ENCODE measurements at regions not wholly inside any gene's neighbourhood (a gene's known extent, or its start where the extent isn't known, plus 50 kb on each side); places are given as distances from the start of the nearest gene placed in this dataset.
"Not testable (repeated sequence)": the region's sequence is repeated elsewhere in the genome, so short reads cannot be mapped to it uniquely, and the experiment has no call there.

GRCh38 chr1:199044191-199044590 is 405.4 kb downstream of the PTPRC start:
- DNase-seq (ENCODE audit: low read depth), result no peak

DNA sequence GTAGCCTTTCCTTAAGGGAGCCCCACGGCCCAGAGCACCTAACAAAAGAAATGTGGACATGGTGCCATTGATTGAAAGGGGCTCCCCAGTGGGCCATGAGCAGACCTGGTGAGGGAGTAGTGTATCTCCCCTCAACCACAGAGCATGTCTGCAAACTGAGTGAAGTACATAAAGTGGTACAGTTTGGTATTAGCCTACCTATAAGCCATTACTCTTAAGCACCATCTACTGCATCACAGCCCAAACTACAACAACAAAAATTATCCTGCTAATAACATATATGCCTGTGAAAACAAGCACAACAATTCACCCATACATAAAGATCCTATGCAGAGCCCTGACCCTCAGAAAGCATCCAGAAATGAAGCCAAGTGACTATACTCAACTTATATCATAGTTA is 407.8 kb downstream of the PTPRC start:
- DNase-seq (ENCODE audit: low read depth), result no peak

DNA sequence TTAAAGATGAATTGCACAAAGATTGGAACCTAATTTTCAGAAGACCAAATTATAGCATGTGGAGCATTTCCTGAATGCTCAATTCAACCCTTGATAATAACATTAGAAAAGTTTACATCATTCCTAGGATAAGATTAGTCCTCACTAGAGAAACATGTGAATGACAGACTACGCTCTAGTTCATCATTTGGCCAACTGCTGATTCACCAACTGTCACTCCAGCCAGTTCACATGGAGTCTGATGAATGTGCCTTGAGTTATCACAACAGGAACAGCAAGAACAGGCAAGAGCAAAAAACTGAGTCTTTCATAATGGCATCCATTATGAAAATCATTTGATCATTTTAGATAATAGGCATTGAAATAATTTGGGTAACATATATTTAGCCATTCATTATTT is 415.9 kb downstream of the PTPRC start:
- DNase-seq (ENCODE audit: low read depth), result no peak

- DNase-seq (ENCODE audit: low read depth), result no peak
Observed at GRCh38 chr1:199057322-199057721, 418.5 kb downstream of the PTPRC start.

DNA sequence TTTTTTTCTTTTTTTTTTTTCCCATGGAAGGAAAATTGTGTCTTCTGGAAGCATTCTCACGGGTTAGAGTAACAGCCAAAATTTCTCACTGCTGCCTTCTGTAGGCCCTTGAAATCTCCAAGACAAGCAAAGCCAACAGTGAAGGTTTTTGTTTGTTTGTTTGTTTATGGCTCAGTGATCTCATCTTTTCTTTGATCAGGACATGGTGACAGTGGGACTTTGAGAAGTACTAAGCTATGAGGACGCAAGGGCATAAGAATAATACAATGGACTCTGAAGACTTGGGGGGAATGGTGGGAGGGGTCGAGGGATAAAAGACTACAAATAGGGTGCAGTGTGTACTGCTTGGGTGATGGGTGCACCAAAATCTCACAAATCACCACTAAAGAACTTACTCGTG is 419.4 kb downstream of the PTPRC start:
- DNase-seq (ENCODE audit: low read depth), result no peak

- DNase-seq (ENCODE audit: low read depth), result no peak
Observed at GRCh38 chr1:199064971-199065370, 426.1 kb downstream of the PTPRC start.

DNA sequence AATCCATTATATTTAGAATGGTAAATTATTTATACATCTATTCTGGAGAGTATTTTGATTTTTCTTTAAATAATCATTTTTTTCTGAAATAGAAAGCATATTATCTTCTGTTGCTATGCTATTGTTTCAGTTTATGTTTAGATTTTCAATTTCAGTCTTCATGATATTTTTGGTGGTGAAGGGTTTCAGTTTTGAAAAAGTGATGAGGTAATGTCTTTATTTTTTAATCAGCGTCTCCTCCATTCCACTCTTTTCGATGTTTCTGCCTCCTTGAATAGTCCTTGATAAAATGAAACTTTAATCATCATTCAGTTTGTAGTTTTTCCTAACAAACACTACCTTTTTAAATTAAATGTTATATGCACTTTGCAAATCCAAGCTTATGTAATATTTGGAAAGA is 428.6 kb downstream of the PTPRC start:
- DNase-seq (ENCODE audit: low read depth), result no peak

- no peak for DNase-seq (ENCODE audit: low read depth)
Observed at GRCh38 chr1:199071080-199071479, 432.2 kb downstream of the PTPRC start.

GRCh38 chr1:199073166-199073565 is 434.3 kb downstream of the PTPRC start:
- no peak for DNase-seq (ENCODE audit: low read depth)

DNA sequence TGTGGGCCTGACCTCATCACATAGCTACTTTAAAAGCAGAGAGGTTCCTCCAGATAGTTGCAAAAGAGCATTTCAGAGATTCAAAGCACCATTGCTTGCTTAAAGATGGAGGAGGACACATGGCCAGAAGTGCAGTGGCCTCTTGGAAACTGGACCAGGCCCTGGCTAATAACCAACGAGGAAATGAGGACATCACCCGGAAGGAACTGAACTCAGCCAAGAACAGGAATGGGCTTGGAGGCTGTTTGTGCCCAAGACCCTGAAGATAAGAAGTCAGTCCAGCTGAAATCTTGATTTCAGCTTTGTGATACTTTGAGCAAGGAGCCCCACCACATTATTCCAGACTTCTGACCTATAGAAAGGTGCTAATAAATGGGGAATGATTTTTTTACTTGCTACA is 437.0 kb downstream of the PTPRC start:
- no peak for DNase-seq (ENCODE audit: low read depth)

GRCh38 chr1:199079994-199080393 is 441.2 kb downstream of the PTPRC start:
- DNase-seq (ENCODE audit: low read depth), result no peak

- DNase-seq (ENCODE audit: low read depth), result no peak
Observed at GRCh38 chr1:199081739-199082138, 442.9 kb downstream of the PTPRC start.

DNA sequence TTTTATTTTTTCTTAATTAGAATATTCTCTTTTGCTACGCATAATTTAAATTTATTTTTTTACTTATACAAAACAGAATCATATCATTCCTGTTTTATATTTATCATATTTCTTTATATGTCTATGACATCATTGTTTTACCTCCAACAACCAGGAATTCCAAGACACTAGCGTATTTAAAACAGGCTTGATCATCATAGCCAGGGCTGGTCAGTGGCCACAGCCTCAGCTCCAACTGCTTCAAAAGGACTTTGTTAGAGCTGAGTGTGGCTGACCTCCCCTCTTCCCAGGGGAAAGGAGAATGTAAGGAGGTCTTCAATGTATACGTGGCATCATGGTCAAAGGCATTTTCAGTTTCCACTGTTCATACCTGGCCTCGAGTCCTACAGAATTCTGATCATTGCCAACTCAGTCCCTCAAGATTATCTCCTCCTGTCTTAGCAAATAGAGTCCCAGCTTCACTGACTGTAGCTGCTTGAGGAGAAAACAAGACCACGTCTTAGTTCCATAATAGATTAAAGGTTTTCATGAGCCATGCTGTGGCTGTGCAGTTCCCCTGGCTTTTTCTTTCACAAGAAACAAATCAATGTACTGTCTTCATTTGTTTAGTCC is 444.0 kb downstream of the PTPRC start:
- DNase-seq (ENCODE audit: low read depth), result no peak

GRCh38 chr1:199083680-199084079 is 444.8 kb downstream of the PTPRC start:
- DNase-seq (ENCODE audit: low read depth), result no peak

DNA sequence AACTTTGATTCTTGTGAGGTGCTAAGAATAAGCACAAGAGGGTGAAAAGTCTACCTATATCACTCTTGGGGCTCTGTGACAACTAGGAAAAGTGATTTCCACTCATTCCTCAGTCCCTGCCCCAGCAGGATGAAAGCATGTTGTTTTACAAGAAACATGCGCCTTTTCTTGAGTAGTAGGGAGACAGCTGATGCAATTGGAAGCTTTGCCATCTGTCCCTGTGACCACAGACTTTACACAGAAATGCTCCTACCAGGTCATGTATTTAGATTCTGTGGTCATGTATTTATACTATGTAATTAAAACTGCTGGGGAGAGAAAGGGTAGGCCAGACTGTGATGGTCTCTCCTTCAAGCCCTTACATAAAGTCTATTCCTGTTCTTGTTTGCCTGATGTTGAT is 445.5 kb downstream of the PTPRC start:
- DNase-seq (ENCODE audit: low read depth), result peak; percentile 14

DNA sequence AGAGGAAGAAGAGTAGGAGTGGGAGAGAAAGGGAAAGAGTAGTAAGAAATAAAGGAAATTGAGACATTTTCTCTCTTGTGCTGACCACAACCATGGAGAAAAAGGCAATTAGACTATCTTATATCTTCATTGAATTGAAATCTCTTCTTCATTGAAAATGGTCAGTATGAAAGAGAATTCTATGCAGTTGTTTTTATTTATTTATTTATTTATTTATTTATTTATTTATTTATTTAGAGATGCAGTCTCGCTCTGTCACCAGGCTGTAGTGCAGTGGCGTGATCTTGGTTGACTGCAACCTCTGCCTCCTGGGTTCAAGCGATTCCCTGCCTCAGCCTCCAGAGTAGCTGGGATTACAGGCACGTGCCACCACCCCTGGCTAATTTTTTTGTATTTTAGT is 447.1 kb downstream of the PTPRC start:
- DNase-seq (ENCODE audit: low read depth), result no peak

GRCh38 chr1:199087144-199087543 is 448.3 kb downstream of the PTPRC start:
- no peak for DNase-seq (ENCODE audit: low read depth)

DNA sequence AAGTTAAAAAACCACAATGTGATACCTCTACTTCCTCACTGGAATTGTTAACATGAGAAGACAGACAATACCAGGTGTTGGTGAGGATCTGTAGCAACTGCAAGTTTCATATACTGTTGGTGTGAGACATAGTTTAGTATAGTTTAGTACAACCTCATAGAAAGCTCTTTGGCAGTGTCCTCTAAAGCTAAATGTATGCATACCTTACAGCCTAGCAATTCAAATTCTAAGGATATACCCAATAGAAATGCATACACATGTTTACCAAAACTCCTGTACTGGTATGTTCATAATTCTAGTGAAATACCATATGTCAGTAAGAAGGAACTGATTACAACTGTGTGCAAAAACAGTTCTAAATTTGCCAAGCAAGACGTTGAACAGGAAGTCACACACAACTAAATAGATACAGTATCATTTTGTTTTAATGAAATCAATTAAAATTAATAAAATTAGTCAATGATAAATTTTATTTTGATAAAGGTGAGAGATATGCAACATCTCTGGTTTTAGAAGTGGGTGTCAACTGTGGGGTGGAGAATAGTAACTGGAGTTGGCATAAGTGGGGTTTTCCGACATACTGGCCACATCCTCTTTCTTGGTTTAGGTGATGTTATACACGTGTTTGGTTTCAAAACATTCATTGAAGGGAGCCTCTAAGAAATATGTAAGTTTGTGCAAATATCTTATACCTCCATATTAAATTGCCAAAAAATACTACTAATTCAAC is 450.7 kb downstream of the PTPRC start:
- DNase-seq (ENCODE audit: low read depth), result no peak

GRCh38 chr1:199095628-199096027 is 456.8 kb downstream of the PTPRC start:
- not testable (repeated sequence) for DNase-seq (ENCODE audit: low read depth)

GRCh38 chr1:199096591-199096990 is 457.8 kb downstream of the PTPRC start:
- DNase-seq (ENCODE audit: low read depth), result no peak

GRCh38 chr1:199098468-199098867 is 459.6 kb downstream of the PTPRC start:
- no peak for DNase-seq (ENCODE audit: low read depth)

GRCh38 chr1:199101139-199101538 is 462.3 kb downstream of the PTPRC start:
- DNase-seq (ENCODE audit: low read depth), result no peak

DNA sequence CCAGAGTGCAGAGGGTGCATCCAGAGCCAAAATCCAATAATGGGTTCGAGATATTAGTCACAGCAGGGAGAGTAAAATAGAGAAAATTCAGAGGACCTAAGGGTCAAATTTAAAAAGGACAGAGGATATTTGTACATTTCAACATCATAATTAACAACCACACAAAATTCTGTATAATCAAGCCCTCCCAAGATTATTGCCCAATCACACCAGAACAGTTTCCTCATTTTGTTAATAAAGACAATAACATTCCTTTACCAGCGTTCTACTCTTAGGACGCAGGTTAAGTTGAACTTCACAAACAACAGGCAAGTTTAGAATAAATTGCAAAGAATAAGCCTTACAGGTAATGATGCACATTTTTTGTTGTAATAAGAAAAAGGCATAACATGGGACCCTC is 462.8 kb downstream of the PTPRC start:
- no peak for DNase-seq (ENCODE audit: low read depth)

GRCh38 chr1:199102239-199102638 is 463.4 kb downstream of the PTPRC start:
- DNase-seq (ENCODE audit: low read depth), result no peak

Measured in fibroblast of gingiva (primary cell).